H1 (cell line): ENCODE measurements at regions not wholly inside any gene's neighbourhood (a gene's known extent, or its start where the extent isn't known, plus 50 kb on each side); places are given as distances from the start of the nearest gene placed in this dataset.

Experiments used
- CTCF ChIA-PET: fragments of 300-600 bp; sonication (Branson Sonifier 250); formaldehyde crosslinking; loops from one replicate; lab custom pipeline; 2021; ENCODE audit not compliant: partially characterized antibody; lab: Charles Lee
- POLR2A ChIA-PET: fragments of 300-600 bp; sonication (Branson Sonifier 250); formaldehyde crosslinking; loops from one replicate; lab custom pipeline; 2021; ENCODE audit warnings: inconsistent platforms; ENCODE audit not compliant: partially characterized antibody; lab: Charles Lee
- DNase-seq, 2 experiments: peaks; one replicate each; pipeline versions ENCODE4 v3.0.0 to v3.0.0-alpha.2; 2010 to 2022; ENCODE audit warnings: low spot score in 2 of 2, low read depth in 1 of 2, mixed read lengths in 1 of 2
- FAIRE-seq: peaks from 2 replicates; lab custom pipeline; 2011; peaks lifted over from hg19 to GRCh38; lab: Jason Lieb, UNC
- H2AFZ ChIP-seq: 2 replicates; pipeline ENCODE4 v1.8.1; 2012; ENCODE audit warnings: low read length, inconsistent platforms
- H2AK5ac ChIP-seq: 2 replicates; pipeline ENCODE4 v1.6.1; 2013; ENCODE audit warnings: low read depth, low read length
- H2BK120ac ChIP-seq: replicated peaks from 2 replicates; pipeline ENCODE3; 2013; ENCODE audit warnings: low read depth, low read length, inconsistent platforms
- H2BK12ac ChIP-seq: 2 replicates; pipeline ENCODE4 v1.6.1; 2013; ENCODE audit warnings: low read depth, low read length
- H2BK15ac ChIP-seq: 2 replicates; pipeline ENCODE4 v1.6.1; 2013; ENCODE audit warnings: low read length
- H2BK20ac ChIP-seq: 2 replicates; pipeline ENCODE4 v1.6.1; 2013; ENCODE audit warnings: low read length
- H2BK5ac ChIP-seq: 2 replicates; pipeline ENCODE4 v1.6.1; 2013; ENCODE audit warnings: low read depth, low read length
- H3K14ac ChIP-seq: 2 replicates; pipeline ENCODE4 v1.6.1; 2013; ENCODE audit warnings: inconsistent platforms; ENCODE audit not compliant: insufficient read length
- H3K18ac ChIP-seq: 2 replicates; pipeline ENCODE4 v1.6.1; 2013; ENCODE audit warnings: low read length; ENCODE audit errors: extremely low read depth
- H3K23ac ChIP-seq: 2 replicates; pipeline ENCODE4 v1.6.1; 2013; ENCODE audit warnings: inconsistent platforms; ENCODE audit not compliant: insufficient read length
- H3K23me2 ChIP-seq: 2 replicates; pipeline ENCODE4 v1.6.1; 2013; ENCODE audit warnings: low read depth, low read length
- H3K27ac ChIP-seq: 2 replicates; pipeline ENCODE4 v1.6.1; 2011; ENCODE audit warnings: low read depth, low read length, inconsistent platforms
- H3K27me3 ChIP-seq, 4 experiments: replicated peaks in 1 of 4; 1 replicate in 1 of 4; 2 replicates in 3 of 4; pipeline versions ENCODE4 v1.6.1 to v1.8.1; 2011 to 2013; ENCODE audit warnings: low read length in 3 of 4, mild to moderate bottlenecking in 3 of 4, inconsistent platforms in 2 of 4, mixed read lengths in 2 of 4, moderate library complexity in 1 of 4; ENCODE audit not compliant: control insufficient read depth in 3 of 4, insufficient read depth in 3 of 4; ENCODE audit errors: extremely low read depth in 1 of 4
- H3K36me3 ChIP-seq, 4 experiments: 2 replicates each; pipeline versions ENCODE4 v1.6.1 to v1.8.1; 2011 to 2013; ENCODE audit warnings: mild to moderate bottlenecking in 4 of 4, low read length in 3 of 4, moderate library complexity in 2 of 4, control low read depth in 1 of 4, inconsistent platforms in 1 of 4; ENCODE audit not compliant: insufficient read depth in 4 of 4, control insufficient read depth in 2 of 4
- H3K4ac ChIP-seq: replicated peaks from 2 replicates; pipeline ENCODE3; 2013; ENCODE audit warnings: low read length, low read depth, mixed read lengths, inconsistent platforms; ENCODE audit not compliant: insufficient read length
- H3K4me1 ChIP-seq, 4 experiments: replicated peaks in 1 of 4; 1 replicate in 1 of 4; 2 replicates in 3 of 4; pipeline versions ENCODE4 v1.6.1 to v1.8.1; 2011 to 2013; ENCODE audit warnings: low read length in 3 of 4, inconsistent platforms in 2 of 4, mixed read lengths in 1 of 4; ENCODE audit not compliant: insufficient read depth in 4 of 4, control insufficient read depth in 3 of 4
- H3K4me2 ChIP-seq, 2 experiments: 2 replicates each; pipeline versions ENCODE4 v1.6.1 to v1.8.1; 2011 to 2013; ENCODE audit warnings: low read depth in 2 of 2, low read length in 2 of 2, control low read depth in 1 of 2, inconsistent platforms in 1 of 2, mild to moderate bottlenecking in 1 of 2; ENCODE audit not compliant: insufficient read depth in 1 of 2
- H3K4me3 ChIP-seq, 4 experiments: fragments of 200-600, 300-600 bp in 1 of 4; sonication (generic), shearing (Covaris generic), sonication (Bioruptor Twin) in 1 of 4; 2 replicates each; pipeline versions ENCODE4 v1.5.1 to v1.8.1; 2011 to 2016; ENCODE audit warnings: low read length in 4 of 4, low read depth in 3 of 4, control low read depth in 2 of 4, inconsistent platforms in 2 of 4, mild to moderate bottlenecking in 2 of 4, mixed read lengths in 1 of 4, moderate library complexity in 1 of 4; ENCODE audit not compliant: insufficient read depth in 2 of 4; ENCODE audit errors: extremely low read depth in 1 of 4
- H3K56ac ChIP-seq: replicated peaks from 2 replicates; pipeline ENCODE3; 2013; ENCODE audit warnings: low read depth, mild to moderate bottlenecking, mixed read lengths, low read length, inconsistent platforms; ENCODE audit not compliant: insufficient read length
- H3K79me1 ChIP-seq: 2 replicates; pipeline ENCODE4 v1.6.1; 2013; ENCODE audit warnings: low read depth, low read length, control low read depth
- H3K79me2 ChIP-seq, 2 experiments: 2 replicates each; pipeline versions ENCODE4 v1.6.1 to v1.8.1; 2012 to 2013; ENCODE audit warnings: low read length in 2 of 2, mild to moderate bottlenecking in 2 of 2, inconsistent platforms in 1 of 2; ENCODE audit not compliant: insufficient read depth in 2 of 2, control insufficient read depth in 1 of 2
- H3K9ac ChIP-seq, 4 experiments: replicated peaks in 1 of 4; 1 replicate in 1 of 4; 2 replicates in 3 of 4; pipeline versions ENCODE4 v1.6.1 to v1.8.1; 2011 to 2013; ENCODE audit warnings: low read depth in 3 of 4, low read length in 3 of 4, control low read depth in 2 of 4, mild to moderate bottlenecking in 2 of 4, moderate library complexity in 2 of 4, inconsistent platforms in 1 of 4; ENCODE audit errors: extremely low read depth in 1 of 4
- H3K9me3 ChIP-seq, 2 experiments: 2 replicates each; pipeline versions ENCODE4 v1.6.1 to v1.8.1; 2012 to 2013; ENCODE audit warnings: mild to moderate bottlenecking in 2 of 2, moderate library complexity in 2 of 2, control low read depth in 1 of 2, inconsistent platforms in 1 of 2, low read depth in 1 of 2, low read length in 1 of 2, mixed read lengths in 1 of 2; ENCODE audit not compliant: insufficient read depth in 2 of 2
- H4K20me1 ChIP-seq, 2 experiments: replicated peaks in 1 of 2; 2 replicates each; pipeline versions ENCODE3 to v1.8.1; 2011 to 2013; ENCODE audit warnings: inconsistent platforms in 2 of 2, low read length in 2 of 2, mild to moderate bottlenecking in 1 of 2; ENCODE audit not compliant: insufficient read depth in 2 of 2, control insufficient read depth in 1 of 2
- H4K5ac ChIP-seq: 2 replicates; pipeline ENCODE4 v1.6.1; 2013; ENCODE audit warnings: low read length, low read depth, mixed read lengths, inconsistent platforms; ENCODE audit not compliant: insufficient read length
- H4K8ac ChIP-seq: 2 replicates; pipeline ENCODE4 v1.8.0; 2013; ENCODE audit warnings: mild to moderate bottlenecking, moderate library complexity, low read length, inconsistent platforms; ENCODE audit not compliant: insufficient read depth; ENCODE audit errors: extremely low read depth
- H4K91ac ChIP-seq: replicated peaks from 2 replicates; pipeline ENCODE3; 2013; ENCODE audit warnings: low read length, mixed read lengths, inconsistent platforms; ENCODE audit not compliant: insufficient read length
- CHD2 ChIP-seq: IDR thresholded peaks from 2 replicates; pipeline ENCODE4 v1.6.1; 2012; ENCODE audit warnings: low read length, improper control_type of control experiment
- CREB1 ChIP-seq: IDR thresholded peaks from 2 replicates; pipeline ENCODE4 v1.6.1; 2012; ENCODE audit warnings: inconsistent platforms
- FOSL1 ChIP-seq: IDR thresholded peaks from 2 replicates; pipeline ENCODE4 v1.6.1; 2011; ENCODE audit warnings: mild to moderate bottlenecking, low read depth, low read length, moderate library complexity; ENCODE audit not compliant: insufficient read depth
- GTF2F1 ChIP-seq: IDR thresholded peaks from 2 replicates; pipeline ENCODE4 v1.6.1; 2012; ENCODE audit warnings: low read depth, low read length, improper control_type of control experiment, borderline replicate concordance
- JUN ChIP-seq: IDR thresholded peaks from 2 replicates; pipeline ENCODE4 v1.6.1; 2011; ENCODE audit warnings: low read depth, mild to moderate bottlenecking, improper control_type of control experiment, low read length
- KDM5A ChIP-seq: fragments of 200-600 bp; IDR thresholded peaks from 2 replicates; pipeline ENCODE4 v1.7.1; 2012; ENCODE audit warnings: mild to moderate bottlenecking, low read length, inconsistent platforms, mixed read lengths
- PHF8 ChIP-seq: fragments of 200-600 bp; sonication (generic); conservative IDR thresholded peaks from 2 replicates; pipeline ENCODE4 v1.7.1; 2012; ENCODE audit warnings: low read depth, mild to moderate bottlenecking, inconsistent platforms, low read length, moderate library complexity
- POLR2AphosphoS5 ChIP-seq: IDR thresholded peaks from 2 replicates; pipeline ENCODE4 v1.6.1; 2011; ENCODE audit warnings: low read depth, low read length
- POU5F1 ChIP-seq: IDR thresholded peaks from 2 replicates; pipeline ENCODE4 v1.6.1; 2011; ENCODE audit warnings: low read depth, mild to moderate bottlenecking, low read length, moderate library complexity
- RNF2 ChIP-seq: fragments of 200-900, 300-1000 bp; sonication (generic); IDR thresholded peaks from 2 replicates; pipeline ENCODE4 v1.7.1; 2016; ENCODE audit warnings: borderline replicate concordance, low read depth, mild to moderate bottlenecking, antibody characterized with exemption, low read length; ENCODE audit not compliant: poor library complexity, severe bottlenecking; ENCODE audit errors: missing control alignments
- RXRA ChIP-seq: IDR thresholded peaks from 2 replicates; pipeline ENCODE4 v1.6.1; 2011; ENCODE audit warnings: low read depth, mild to moderate bottlenecking, low read length, moderate library complexity; ENCODE audit not compliant: insufficient read depth
- SP1 ChIP-seq: IDR thresholded peaks from 2 replicates; pipeline ENCODE4 v1.6.1; 2011; ENCODE audit warnings: low read depth, low read length
- SP4 ChIP-seq: IDR thresholded peaks from 2 replicates; pipeline ENCODE4 v1.6.1; 2012; ENCODE audit warnings: low read length, inconsistent platforms
- SRF ChIP-seq: IDR thresholded peaks from 2 replicates; pipeline ENCODE4 v1.6.1; 2011; ENCODE audit warnings: mild to moderate bottlenecking, low read depth, low read length, moderate library complexity
- WGBS, 2 experiments: shearing (Covaris generic) in 1 of 2; methylation state at CpG; one replicate each; pipeline versions ENCODE4 v1.1.6 to v1.1.7; 2013 to 2015; ENCODE audit warnings: low lambda C conversion rate in 2 of 2, mixed read lengths in 2 of 2, inconsistent platforms in 1 of 2, low coverage in 1 of 2, missing lambda C conversion rate in 1 of 2; ENCODE audit not compliant: insufficient replicate concordance in 2 of 2, insufficient coverage in 1 of 2, insufficient read length in 1 of 2; ENCODE audit errors: extremely low coverage in 1 of 2, missing lambda C conversion rate in 1 of 2; 5-methylcytosine and 5-hydroxymethylcytosine counted together

DNA sequence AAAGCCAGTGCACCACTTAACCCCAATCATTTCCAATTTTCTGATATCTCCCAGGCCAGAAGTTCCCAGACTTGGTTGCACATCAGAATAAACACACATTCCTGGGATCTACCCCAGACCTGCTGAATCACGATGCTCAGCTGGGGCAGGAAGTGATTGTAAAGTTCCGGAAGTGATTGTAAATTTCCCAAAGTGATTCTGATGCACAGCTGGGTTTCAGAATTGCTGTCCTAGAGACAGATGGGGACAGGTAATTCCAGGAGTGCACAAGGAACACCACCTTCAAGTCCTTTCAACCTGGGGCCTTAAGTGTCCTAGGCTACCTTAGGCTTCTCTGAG lies 104.2 kb upstream of the EEPD1 start:
- Histone ChIP-seq H2BK20ac (no peak overlapping the region), H2BK12ac (no peak overlapping the region; the same call in 1 of the 2 replicates), H3K4me3 (no peak overlapping the region), H3K4me2 (no peak overlapping the region), H3K4ac (no peak overlapping the region), H3K56ac (no peak overlapping the region), H3K23ac (no peak overlapping the region), H4K8ac (no peak overlapping the region), H3K36me3 (no peaks in the 10 kb centered on the region), H3K4me1 (peaks cover 2 to 14% (median 6%) of the 10 kb centered on the region in 4 experiments; a peak in 4 of 7 replicates), H3K18ac (no peak overlapping the region), H2BK120ac (no peak overlapping the region), H3K27me3 (no peaks in the 10 kb centered on the region), H4K91ac (no peak overlapping the region), H3K27ac (no peak overlapping the region), H2AK5ac (no peak overlapping the region), H3K79me1 (no peaks in the 10 kb centered on the region), H3K23me2 (no peaks in the 10 kb centered on the region), H3K79me2 (no peaks in the 10 kb centered on the region), H3K14ac (no peak overlapping the region), H2AFZ (no peak overlapping the region), H2BK15ac (no peak overlapping the region), H3K9ac (no peak overlapping the region), H4K5ac (no peak overlapping the region), H2BK5ac (no peak overlapping the region), H4K20me1 (no peaks in the 10 kb centered on the region), H3K9me3 (no peaks in the 10 kb centered on the region)
- DNase-seq (no peak), FAIRE-seq (no peak)
- ChIA-PET CTCF (interaction anchor here (0.8 to 2.5 kb wide), 11 partner anchors 8 to 266 kb away, joined by 3 to 12 read pairs (median 5); no protein-coding TSS in a partner anchor), POLR2A (no interaction called here)
- WGBS, 2 experiments: 92% methylated on average over 2 of the region's 2 CpGs; no CpG with 5 or more reads in 1 of the 2 experiments
- TF ChIP-seq RNF2 (no peak), FOSL1 (no peak), POU5F1 (no peak), POLR2AphosphoS5 (no peak), GTF2F1 (no peak), PHF8 (no peak), SP1 (no peak), KDM5A (no peak), CREB1 (no peak), CHD2 (no peak), SRF (no peak), RXRA (no peak), SP4 (no peak), JUN (no peak)
